HL-60 (cell line): ENCODE measurements at regions not wholly inside any gene's neighbourhood (a gene's known extent, or its start where the extent isn't known, plus 50 kb on each side); places are given as distances from the start of the nearest gene placed in this dataset.

Experiments
- DNase-seq, 2 experiments: peaks; one replicate each; pipeline ENCODE4 v3.0.0-alpha.2; 2010 to 2020; ENCODE audit warnings: low read depth in 1 of 2, low spot score in 1 of 2
- H3K27ac ChIP-seq: fragments of 250-450 bp; sonication (Bioruptor Pico); replicated peaks from 2 replicates; pipeline ENCODE4 v1.5.1; 2020; ENCODE audit warnings: mild to moderate bottlenecking, moderate library complexity
- H3K27me3 ChIP-seq: fragments of 250-450 bp; sonication (Bioruptor Pico); 2 replicates; pipeline ENCODE4 v1.5.1; 2021; ENCODE audit warnings: mild to moderate bottlenecking, moderate library complexity; ENCODE audit not compliant: insufficient read depth, poor library complexity, severe bottlenecking
- H3K4me3 ChIP-seq: replicated peaks from 2 replicates; pipeline ENCODE4 v1.5.1; 2011; ENCODE audit warnings: mild to moderate bottlenecking, control low read depth, low read length; ENCODE audit not compliant: insufficient read depth
- GABPA ChIP-seq: IDR thresholded peaks from 2 replicates; pipeline ENCODE4 v1.6.1; 2012; ENCODE audit warnings: low read depth
- POLR2AphosphoS5 ChIP-seq: IDR thresholded peaks from 2 replicates; pipeline ENCODE4 v1.6.1; 2012; ENCODE audit warnings: low read depth
- SPI1 ChIP-seq: IDR thresholded peaks from 2 replicates; pipeline ENCODE4 v1.6.1; 2012; ENCODE audit warnings: low read depth, mild to moderate bottlenecking, borderline replicate concordance
- TF ChIP-seq, protein P1 (sequence below): IDR thresholded peaks from 2 replicates; pipeline ENCODE4 v1.6.1; 2012; ENCODE audit warnings: low read depth; ENCODE audit not compliant: insufficient replicate concordance
- TF ChIP-seq, protein P2 (sequence below): IDR thresholded peaks from one replicate; pipeline ENCODE4 v1.5.1; 2011; ENCODE audit warnings: low read length, control low read depth, inconsistent platforms; ENCODE audit not compliant: insufficient read depth

DNA sequence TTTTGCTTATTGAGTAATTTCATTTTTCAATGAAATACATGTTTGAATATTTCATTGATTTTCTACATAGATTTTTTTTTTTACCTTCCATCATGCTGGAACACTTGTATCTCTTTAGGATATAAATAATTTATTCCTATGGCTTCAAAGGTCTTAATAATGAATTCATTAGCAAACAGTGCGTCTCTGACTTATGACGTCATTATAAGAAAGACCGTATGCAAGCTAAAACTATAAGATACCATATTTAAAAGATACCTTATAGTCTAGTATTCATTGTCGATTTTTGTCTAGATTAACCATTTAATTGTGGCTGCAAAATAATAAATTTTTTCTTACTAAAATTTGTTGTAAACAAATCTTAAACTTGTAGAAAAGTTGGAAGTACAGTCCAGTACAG lies 187.7 kb upstream of the CHD1 start:
- H3K27ac ChIP-seq = no peak overlapping the region
- H3K4me3 ChIP-seq = no peak overlapping the region
- no peak for DNase-seq
- H3K27me3 ChIP-seq = no peaks in the 10 kb centered on the region
- TF ChIP-seq, protein P1, sequence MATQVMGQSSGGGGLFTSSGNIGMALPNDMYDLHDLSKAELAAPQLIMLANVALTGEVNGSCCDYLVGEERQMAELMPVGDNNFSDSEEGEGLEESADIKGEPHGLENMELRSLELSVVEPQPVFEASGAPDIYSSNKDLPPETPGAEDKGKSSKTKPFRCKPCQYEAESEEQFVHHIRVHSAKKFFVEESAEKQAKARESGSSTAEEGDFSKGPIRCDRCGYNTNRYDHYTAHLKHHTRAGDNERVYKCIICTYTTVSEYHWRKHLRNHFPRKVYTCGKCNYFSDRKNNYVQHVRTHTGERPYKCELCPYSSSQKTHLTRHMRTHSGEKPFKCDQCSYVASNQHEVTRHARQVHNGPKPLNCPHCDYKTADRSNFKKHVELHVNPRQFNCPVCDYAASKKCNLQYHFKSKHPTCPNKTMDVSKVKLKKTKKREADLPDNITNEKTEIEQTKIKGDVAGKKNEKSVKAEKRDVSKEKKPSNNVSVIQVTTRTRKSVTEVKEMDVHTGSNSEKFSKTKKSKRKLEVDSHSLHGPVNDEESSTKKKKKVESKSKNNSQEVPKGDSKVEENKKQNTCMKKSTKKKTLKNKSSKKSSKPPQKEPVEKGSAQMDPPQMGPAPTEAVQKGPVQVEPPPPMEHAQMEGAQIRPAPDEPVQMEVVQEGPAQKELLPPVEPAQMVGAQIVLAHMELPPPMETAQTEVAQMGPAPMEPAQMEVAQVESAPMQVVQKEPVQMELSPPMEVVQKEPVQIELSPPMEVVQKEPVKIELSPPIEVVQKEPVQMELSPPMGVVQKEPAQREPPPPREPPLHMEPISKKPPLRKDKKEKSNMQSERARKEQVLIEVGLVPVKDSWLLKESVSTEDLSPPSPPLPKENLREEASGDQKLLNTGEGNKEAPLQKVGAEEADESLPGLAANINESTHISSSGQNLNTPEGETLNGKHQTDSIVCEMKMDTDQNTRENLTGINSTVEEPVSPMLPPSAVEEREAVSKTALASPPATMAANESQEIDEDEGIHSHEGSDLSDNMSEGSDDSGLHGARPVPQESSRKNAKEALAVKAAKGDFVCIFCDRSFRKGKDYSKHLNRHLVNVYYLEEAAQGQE = no peak
- TF ChIP-seq SPI1 = no peak
- no peak for TF ChIP-seq POLR2AphosphoS5
- TF ChIP-seq GABPA = no peak
- TF ChIP-seq, protein P2, sequence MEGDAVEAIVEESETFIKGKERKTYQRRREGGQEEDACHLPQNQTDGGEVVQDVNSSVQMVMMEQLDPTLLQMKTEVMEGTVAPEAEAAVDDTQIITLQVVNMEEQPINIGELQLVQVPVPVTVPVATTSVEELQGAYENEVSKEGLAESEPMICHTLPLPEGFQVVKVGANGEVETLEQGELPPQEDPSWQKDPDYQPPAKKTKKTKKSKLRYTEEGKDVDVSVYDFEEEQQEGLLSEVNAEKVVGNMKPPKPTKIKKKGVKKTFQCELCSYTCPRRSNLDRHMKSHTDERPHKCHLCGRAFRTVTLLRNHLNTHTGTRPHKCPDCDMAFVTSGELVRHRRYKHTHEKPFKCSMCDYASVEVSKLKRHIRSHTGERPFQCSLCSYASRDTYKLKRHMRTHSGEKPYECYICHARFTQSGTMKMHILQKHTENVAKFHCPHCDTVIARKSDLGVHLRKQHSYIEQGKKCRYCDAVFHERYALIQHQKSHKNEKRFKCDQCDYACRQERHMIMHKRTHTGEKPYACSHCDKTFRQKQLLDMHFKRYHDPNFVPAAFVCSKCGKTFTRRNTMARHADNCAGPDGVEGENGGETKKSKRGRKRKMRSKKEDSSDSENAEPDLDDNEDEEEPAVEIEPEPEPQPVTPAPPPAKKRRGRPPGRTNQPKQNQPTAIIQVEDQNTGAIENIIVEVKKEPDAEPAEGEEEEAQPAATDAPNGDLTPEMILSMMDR = no peak

DNA sequence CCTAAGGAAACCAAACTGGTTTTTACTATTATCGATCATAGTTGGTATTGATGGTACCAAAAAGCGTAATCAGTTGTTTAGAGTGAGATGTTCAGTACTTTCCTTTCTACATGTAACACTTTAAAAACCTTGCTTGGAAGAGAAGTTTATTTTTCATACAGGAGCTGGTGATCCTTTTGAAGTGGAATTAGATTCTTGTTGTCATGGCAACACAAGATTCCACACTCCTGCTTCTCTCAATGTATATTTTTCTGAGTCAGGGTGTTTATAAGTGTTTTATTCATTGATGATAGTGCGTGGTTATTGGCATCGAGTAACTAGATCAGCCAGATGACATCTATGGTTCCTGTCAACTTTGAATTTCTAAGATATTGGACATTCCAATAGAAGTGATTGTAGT lies 181.1 kb upstream of the CHD1 start:
- Histone ChIP-seq H3K4me3 (no peak overlapping the region), H3K27ac (no peak overlapping the region), H3K27me3 (no peaks in the 10 kb centered on the region)
- TF ChIP-seq SPI1 (no peak), POLR2AphosphoS5 (no peak), GABPA (no peak)
- TF ChIP-seq, protein P2 = no peak
- TF ChIP-seq, protein P1 = no peak
- DNase-seq = no peak

DNA sequence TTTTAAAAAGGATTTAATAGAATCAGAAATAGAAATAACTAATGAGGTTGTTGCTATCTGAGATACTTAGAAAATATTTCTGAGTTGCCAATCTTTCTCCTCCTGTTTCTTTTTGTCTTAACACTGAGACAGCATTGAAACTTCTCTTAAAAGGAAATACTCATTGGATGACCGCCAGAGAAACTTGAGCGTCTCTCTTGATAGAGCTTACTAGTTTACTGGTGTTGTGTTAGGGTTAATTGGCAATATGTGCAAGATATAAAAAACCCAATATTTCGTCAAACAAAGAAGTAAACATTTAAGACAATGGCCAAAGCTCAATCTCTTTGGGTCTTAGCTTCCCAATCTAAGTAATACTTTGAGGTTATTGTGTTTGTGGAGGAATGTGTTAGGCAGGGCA lies 176.4 kb upstream of the CHD1 start:
- Histone ChIP-seq H3K27me3 (no peaks in the 10 kb centered on the region), H3K4me3 (no peak overlapping the region), H3K27ac (no peak overlapping the region)
- no peak for DNase-seq
- no peak for TF ChIP-seq POLR2AphosphoS5
- TF ChIP-seq, protein P1 = no peak
- no peak for TF ChIP-seq SPI1
- TF ChIP-seq, protein P2 = no peak
- TF ChIP-seq GABPA = no peak
